ENCODE measurements at regions not wholly inside any gene's neighbourhood (a gene's known extent, or its start where the extent isn't known, plus 50 kb on each side); places are given as distances from the start of the nearest gene placed in this dataset.
"Not testable (repeated sequence)": the region's sequence is repeated elsewhere in the genome, so short reads cannot be mapped to it uniquely, and the experiment has no call there.

- Histone ChIP-seq H3K27me3 (replicated peaks) (no peaks in the 10 kb centered on the region), H3K4me3 (ENCODE audit: low read depth, low read length) (no peak overlapping the region), H3K36me3 (replicated peaks) (no peaks in the 10 kb centered on the region), H3K27ac (no peak overlapping the region)
- no peak for TF ChIP-seq CTCF (IDR thresholded peaks at IDR 0.05; ENCODE audit: low read depth, low read length, missing control alignments)
- no peak for DNase-seq
- in situ Hi-C loops (cut with HindIII; ENCODE audit: low pct_ligation_motif_present, low sequenced_read_pairs): no loop called here
Observed at GRCh38 chr6:1217396-1217795, 94.5 kb upstream of the FOXQ1 start.

- in situ Hi-C loops (cut with HindIII; ENCODE audit: low pct_ligation_motif_present, low sequenced_read_pairs): no loop called here
- TF ChIP-seq CTCF (IDR thresholded peaks at IDR 0.05; ENCODE audit: low read depth, low read length, missing control alignments): no peak
- Histone ChIP-seq H3K36me3 (replicated peaks) (no peaks in the 10 kb centered on the region), H3K4me3 (ENCODE audit: low read depth, low read length) (no peak overlapping the region), H3K27ac (no peak overlapping the region), H3K27me3 (replicated peaks) (no peaks in the 10 kb centered on the region)
- DNase-seq: no peak
Observed at GRCh38 chr6:1216488-1216974, 95.4 kb upstream of the FOXQ1 start.

GRCh38 chr6:1215884-1216487 lies 95.9 kb upstream of the FOXQ1 start:
- no peak for DNase-seq
- in situ Hi-C loops (cut with HindIII; ENCODE audit: low pct_ligation_motif_present, low sequenced_read_pairs): no loop called here
- no peak for TF ChIP-seq CTCF (IDR thresholded peaks at IDR 0.05; ENCODE audit: low read depth, low read length, missing control alignments)
- H3K36me3 ChIP-seq (replicated peaks): no peaks in the 10 kb centered on the region
- H3K27ac ChIP-seq: no peak overlapping the region
- H3K27me3 ChIP-seq (replicated peaks): no peaks in the 10 kb centered on the region
- no peak overlapping the region for H3K4me3 ChIP-seq (ENCODE audit: low read depth, low read length)

- Histone ChIP-seq H3K27me3 (replicated peaks) (no peaks in the 10 kb centered on the region), H3K4me3 (ENCODE audit: low read depth, low read length) (no peak overlapping the region), H3K36me3 (replicated peaks) (no peaks in the 10 kb centered on the region), H3K27ac (no peak overlapping the region)
- DNase-seq: no peak
- no peak for TF ChIP-seq CTCF (IDR thresholded peaks at IDR 0.05; ENCODE audit: low read depth, low read length, missing control alignments)
- in situ Hi-C loops (cut with HindIII; ENCODE audit: low pct_ligation_motif_present, low sequenced_read_pairs): no loop called here
Observed at GRCh38 chr6:1215023-1215422, 96.9 kb upstream of the FOXQ1 start.

GRCh38 chr6:1212919-1213318 lies 99.0 kb upstream of the FOXQ1 start:
- Histone ChIP-seq H3K27me3 (replicated peaks) (no peaks in the 10 kb centered on the region), H3K36me3 (replicated peaks) (no peaks in the 10 kb centered on the region), H3K27ac (no peak overlapping the region), H3K4me3 (ENCODE audit: low read depth, low read length) (no peak overlapping the region)
- DNase-seq: no peak
- no peak for TF ChIP-seq CTCF (IDR thresholded peaks at IDR 0.05; ENCODE audit: low read depth, low read length, missing control alignments)
- in situ Hi-C loops (cut with HindIII; ENCODE audit: low pct_ligation_motif_present, low sequenced_read_pairs): no loop called here

GRCh38 chr6:1212138-1212537 lies 99.8 kb upstream of the FOXQ1 start:
- H3K4me3 ChIP-seq (ENCODE audit: low read depth, low read length); H3K27me3 ChIP-seq (replicated peaks); H3K36me3 ChIP-seq (replicated peaks); DNase-seq; H3K27ac ChIP-seq; in situ Hi-C loops (cut with HindIII; ENCODE audit: low pct_ligation_motif_present, low sequenced_read_pairs): not testable (repeated sequence)

GRCh38 chr6:1210631-1211030 lies 101.3 kb upstream of the FOXQ1 start:
- H3K4me3 ChIP-seq (ENCODE audit: low read depth, low read length); DNase-seq; H3K27ac ChIP-seq; H3K27me3 ChIP-seq (replicated peaks); H3K36me3 ChIP-seq (replicated peaks); in situ Hi-C loops (cut with HindIII; ENCODE audit: low pct_ligation_motif_present, low sequenced_read_pairs): not testable (repeated sequence)
